Stomach (tissue), 8 donors: ENCODE measurements at regions not wholly inside any gene's neighbourhood (a gene's known extent, or its start where the extent isn't known, plus 50 kb on each side); places are given as distances from the start of the nearest gene placed in this dataset.
"Not testable (repeated sequence)": the region's sequence is repeated elsewhere in the genome, so short reads cannot be mapped to it uniquely, and the experiment has no call there.

Experiments used
- DNase-seq, 2 donors: peaks; one replicate each; pipeline versions ENCODE4 v3.0.0 to v3.0.0-alpha.2; 2013 to 2019
- H3K27ac ChIP-seq, 5 donors: fragments of 200-600 bp in 4 of 5; sonication (generic) in 4 of 5; one replicate each; pipeline ENCODE4 v1.5.1; 2013 to 2019; ENCODE audit warnings: mild to moderate bottlenecking in 1 of 5, moderate library complexity in 1 of 5
- H3K27me3 ChIP-seq, 3 donors: fragments of 200-600 bp; sonication (generic); one replicate each; pipeline ENCODE4 v1.5.1; 2017 to 2019; ENCODE audit warnings: mixed run types in 1 of 3
- H3K36me3 ChIP-seq, 4 donors: fragments of 200-600 bp; sonication (generic); 1 replicate in 3 of 4; 2 replicates in 1 of 4; pipeline ENCODE4 v1.5.1; 2016 to 2019
- H3K4me1 ChIP-seq, 4 donors: fragments of 200-600 bp; sonication (generic); one replicate each; pipeline ENCODE4 v1.5.1; 2016 to 2019
- H3K4me3 ChIP-seq, 4 donors: fragments of 200-600 bp; sonication (generic) in 3 of 4; one replicate each; pipeline ENCODE4 v1.5.1; 2016 to 2019; ENCODE audit warnings: mild to moderate bottlenecking in 1 of 4
- H3K9me3 ChIP-seq, 4 donors: fragments of 200-600 bp; sonication (generic); one replicate each; pipeline ENCODE4 v1.5.1; 2016 to 2019
- EP300 ChIP-seq: sonication (generic); formaldehyde crosslinking; IDR thresholded peaks from one replicate; pipeline ENCODE4 v1.6.1; 2017; ENCODE audit warnings: antibody characterized with exemption
- POLR2A ChIP-seq, 4 donors: fragments of 450-650 bp; IDR thresholded peaks; one replicate each; pipeline ENCODE4 v1.6.1; 2016; ENCODE audit warnings: antibody characterized with exemption in 4 of 4, control low read depth in 2 of 4, mild to moderate bottlenecking in 1 of 4, moderate library complexity in 1 of 4
- POLR2AphosphoS5 ChIP-seq, 3 donors: sonication (generic); formaldehyde crosslinking; IDR thresholded peaks; one replicate each; pipeline ENCODE4 v1.6.1; 2016; ENCODE audit warnings: antibody characterized with exemption in 3 of 3
- WGBS, 5 donors: extraction: QIAGEN DNeasy Blood & Tissue Kit in 3 of 5; methylation state at CpG; one replicate each; pipeline versions ENCODE4 v1.1.5 to v1.1.7; 2013 to 2018; 5-methylcytosine and 5-hydroxymethylcytosine counted together
- intact Hi-C: fragments of 100-400 bp; cut with DNase I; formaldehyde crosslinking; loops from one replicate; pipeline ENCODE4 v1.15.1; 2023; ENCODE audit warnings: low total_unique reads
- TF ChIP-seq, protein P1 (sequence below), 7 experiments: fragments of 450-650 bp in 4 of 7; fragments of 200-600 bp in 3 of 7; sonication (generic) in 3 of 7; IDR thresholded peaks; one replicate each; pipeline ENCODE4 v1.5.1; 2016 to 2019; ENCODE audit warnings: antibody characterized with exemption in 7 of 7, control low read depth in 2 of 7, mild to moderate bottlenecking in 1 of 7
- donor health status: healthy with polysubstance abuse.
- donor health status: Bipolar disorder and iron deficiency.
- donor health status: healthy.

DNA sequence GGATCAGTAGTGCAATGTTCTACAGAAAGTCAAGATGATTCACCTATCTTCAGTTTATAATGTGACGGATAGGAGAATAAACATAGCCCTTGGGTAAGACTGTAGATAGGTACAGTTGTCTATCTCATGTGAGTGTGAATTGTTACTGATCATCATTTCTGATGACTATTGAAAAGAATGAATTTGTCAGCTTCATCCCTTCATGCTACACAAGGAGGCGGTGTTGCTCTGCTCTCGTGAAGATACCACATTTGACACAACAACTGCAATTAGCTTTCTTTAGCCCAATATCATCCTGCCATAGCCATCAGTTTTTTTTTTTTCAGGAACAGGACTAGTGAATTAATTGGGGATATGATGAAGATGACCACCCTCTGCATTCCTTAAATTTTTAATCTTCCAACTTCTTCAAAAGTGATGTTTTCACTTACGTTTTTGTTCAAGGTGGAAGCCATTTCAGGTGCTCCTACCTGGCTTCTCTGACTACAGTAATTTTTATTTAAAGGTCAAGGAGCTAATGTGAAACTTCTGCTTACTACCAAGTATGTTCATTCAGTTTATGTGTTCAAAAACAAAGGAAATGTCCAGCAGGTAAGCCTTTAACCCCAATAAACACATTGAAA lies 152.9 kb upstream of the MOCS2 start:
- H3K36me3 ChIP-seq, result no peaks in the 10 kb centered on the region
- no peaks in the 10 kb centered on the region for H3K9me3 ChIP-seq
- H3K27ac ChIP-seq, result no peak overlapping the region
- TF ChIP-seq, protein P1, sequence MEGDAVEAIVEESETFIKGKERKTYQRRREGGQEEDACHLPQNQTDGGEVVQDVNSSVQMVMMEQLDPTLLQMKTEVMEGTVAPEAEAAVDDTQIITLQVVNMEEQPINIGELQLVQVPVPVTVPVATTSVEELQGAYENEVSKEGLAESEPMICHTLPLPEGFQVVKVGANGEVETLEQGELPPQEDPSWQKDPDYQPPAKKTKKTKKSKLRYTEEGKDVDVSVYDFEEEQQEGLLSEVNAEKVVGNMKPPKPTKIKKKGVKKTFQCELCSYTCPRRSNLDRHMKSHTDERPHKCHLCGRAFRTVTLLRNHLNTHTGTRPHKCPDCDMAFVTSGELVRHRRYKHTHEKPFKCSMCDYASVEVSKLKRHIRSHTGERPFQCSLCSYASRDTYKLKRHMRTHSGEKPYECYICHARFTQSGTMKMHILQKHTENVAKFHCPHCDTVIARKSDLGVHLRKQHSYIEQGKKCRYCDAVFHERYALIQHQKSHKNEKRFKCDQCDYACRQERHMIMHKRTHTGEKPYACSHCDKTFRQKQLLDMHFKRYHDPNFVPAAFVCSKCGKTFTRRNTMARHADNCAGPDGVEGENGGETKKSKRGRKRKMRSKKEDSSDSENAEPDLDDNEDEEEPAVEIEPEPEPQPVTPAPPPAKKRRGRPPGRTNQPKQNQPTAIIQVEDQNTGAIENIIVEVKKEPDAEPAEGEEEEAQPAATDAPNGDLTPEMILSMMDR (IDR thresholded peaks at IDR 0.05), result peak in 3 of 7 experiments; percentile 16 to 35 (median 35)
- no peak for TF ChIP-seq POLR2A (IDR thresholded peaks at IDR 0.05)
- no peak for TF ChIP-seq POLR2AphosphoS5 (IDR thresholded peaks at IDR 0.05)
- no peaks in the 10 kb centered on the region for H3K27me3 ChIP-seq
- intact Hi-C loops, result loop anchor here (10.0 kb wide), 1 partner anchor 962 kb away; no protein-coding TSS in a partner anchor
- DNase-seq, result peak; percentile 27 to 33
- no peak overlapping the region for H3K4me3 ChIP-seq
- WGBS, 5 donors, result 81 to 87% (median 85%) methylated on average over 4 of the region's 4 CpGs
- no peaks in the 10 kb centered on the region for H3K4me1 ChIP-seq

DNA sequence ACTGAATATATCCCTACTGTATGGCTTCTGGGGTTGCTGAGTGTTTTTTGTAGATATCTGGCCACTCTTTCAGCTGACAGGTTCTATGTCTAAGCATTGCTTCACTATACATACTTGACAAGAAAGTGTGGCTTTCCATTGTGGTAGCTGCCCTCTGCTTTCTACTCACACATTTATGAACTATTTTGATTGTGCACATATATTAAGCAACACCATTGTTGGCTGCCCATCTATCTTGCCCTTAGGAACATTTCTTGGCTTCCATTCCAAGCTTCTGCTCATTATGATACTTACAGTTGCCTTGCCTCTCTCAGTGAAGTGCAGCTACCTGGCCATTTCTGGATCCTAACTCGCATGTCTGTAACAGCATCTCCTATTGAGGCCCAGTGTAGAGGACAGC lies 153.6 kb upstream of the MOCS2 start:
- DNase-seq, result no peak
- TF ChIP-seq POLR2AphosphoS5 (IDR thresholded peaks at IDR 0.05) (no peak), POLR2A (IDR thresholded peaks at IDR 0.05) (no peak), EP300 (no peak)
- TF ChIP-seq, protein P1 (IDR thresholded peaks at IDR 0.05), result no peak
- Histone ChIP-seq H3K9me3 (peaks cover 0 to 6% (median 0%) of the 10 kb centered on the region in 4 donors), H3K4me3 (no peak overlapping the region), H3K27ac (no peak overlapping the region), H3K36me3 (no peaks in the 10 kb centered on the region), H3K4me1 (no peaks in the 10 kb centered on the region), H3K27me3 (no peaks in the 10 kb centered on the region)
- 96 to 100% (median 100%) methylated on average over 1 of the region's 1 CpG for WGBS, 5 donors
- intact Hi-C loops, result loop anchor here (10.0 kb wide), 1 partner anchor 962 kb away; no protein-coding TSS in a partner anchor

DNA sequence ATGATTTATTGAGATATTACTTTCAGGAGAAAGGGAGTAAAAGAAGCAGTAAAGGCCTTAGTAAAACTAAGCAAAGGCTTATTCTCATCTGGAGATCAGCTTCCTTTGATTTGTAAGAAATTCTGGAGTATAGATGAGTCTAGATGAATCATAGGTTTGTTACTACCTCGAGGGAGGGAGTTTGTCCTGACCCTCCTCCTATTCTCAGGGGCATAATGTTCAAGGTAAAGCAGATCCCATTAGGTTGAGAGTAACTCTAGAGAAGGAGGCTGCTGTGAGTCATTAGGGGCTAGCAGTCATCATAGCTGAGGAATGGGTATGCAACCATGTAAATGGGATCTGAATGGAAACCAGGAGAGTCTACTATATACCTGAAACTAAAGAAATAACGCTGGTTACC lies 155.5 kb upstream of the MOCS2 start:
- WGBS, 5 donors, result 59 to 74% (median 61%) methylated on average over 2 of the region's 2 CpGs
- Histone ChIP-seq H3K27me3 (no peaks in the 10 kb centered on the region), H3K27ac (no peak overlapping the region), H3K4me3 (no peak overlapping the region), H3K9me3 (peaks cover 0 to 8% (median 0%) of the 10 kb centered on the region in 4 donors), H3K4me1 (no peaks in the 10 kb centered on the region), H3K36me3 (no peaks in the 10 kb centered on the region)
- no peak for TF ChIP-seq POLR2A (IDR thresholded peaks at IDR 0.05)
- no peak for TF ChIP-seq EP300
- TF ChIP-seq, protein P1 (IDR thresholded peaks at IDR 0.05), result no peak
- TF ChIP-seq POLR2AphosphoS5 (IDR thresholded peaks at IDR 0.05), result no peak
- intact Hi-C loops, result loop anchor here (10.0 kb wide), 1 partner anchor 960 kb away; no protein-coding TSS in a partner anchor
- DNase-seq, result no peak

DNA sequence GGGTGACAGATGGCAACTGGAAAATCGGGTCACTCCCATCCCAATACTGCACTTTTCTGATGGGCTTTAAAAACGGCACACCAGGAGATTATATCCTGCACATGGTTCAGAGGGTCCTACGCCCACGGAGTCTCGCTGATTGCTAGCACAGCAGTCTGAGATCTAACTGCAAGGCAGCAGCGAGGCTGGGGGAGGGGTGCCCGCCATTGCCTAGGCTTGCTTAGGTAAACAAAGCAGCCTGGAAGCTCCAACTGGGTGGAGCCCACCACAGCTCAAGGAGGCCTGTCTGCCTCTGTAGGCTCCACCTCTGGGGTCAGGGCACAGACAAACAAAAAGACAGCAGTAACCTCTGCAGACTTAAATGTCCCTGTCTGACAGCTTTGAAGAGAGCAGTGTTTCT lies 158.7 kb upstream of the MOCS2 start:
- H3K36me3 ChIP-seq, H3K4me1 ChIP-seq, H3K27ac ChIP-seq, H3K27me3 ChIP-seq, DNase-seq, H3K4me3 ChIP-seq, H3K9me3 ChIP-seq: not testable (repeated sequence)
- 81 to 97% (median 90%) methylated on average over 4 to 7 of the region's 7 CpGs for WGBS, 5 donors
- intact Hi-C loops, result loop anchor here (10.0 kb wide), 1 partner anchor 957 kb away; no protein-coding TSS in a partner anchor

DNA sequence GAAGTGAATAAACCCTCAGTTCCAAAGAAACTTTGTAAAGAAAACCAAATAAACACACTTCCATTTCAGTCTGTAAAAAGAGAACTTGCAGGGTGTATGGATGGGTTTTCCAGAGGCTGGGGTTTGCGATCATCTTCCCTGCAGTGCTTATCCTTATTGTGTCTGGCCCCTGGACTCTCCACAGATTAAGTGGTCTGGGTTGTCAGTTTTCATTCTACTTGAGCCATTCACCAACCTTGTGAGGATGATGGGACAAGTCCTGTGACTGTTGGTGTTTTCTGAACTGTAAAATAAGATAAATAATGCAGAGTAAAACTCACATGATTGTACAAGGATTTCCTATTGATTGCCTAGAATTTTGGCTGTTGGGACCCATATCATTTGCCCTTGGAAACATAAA lies 166.1 kb upstream of the MOCS2 start:
- TF ChIP-seq POLR2A (IDR thresholded peaks at IDR 0.05), result no peak
- no peak for TF ChIP-seq EP300
- TF ChIP-seq POLR2AphosphoS5 (IDR thresholded peaks at IDR 0.05), result no peak
- TF ChIP-seq, protein P1 (IDR thresholded peaks at IDR 0.05), result no peak
- DNase-seq, result no peak
- 63 to 94% (median 88%) methylated on average over 1 of the region's 1 CpG for WGBS, 5 donors
- H3K27me3 ChIP-seq, result no peaks in the 10 kb centered on the region
- H3K4me3 ChIP-seq, result no peak overlapping the region
- H3K9me3 ChIP-seq, result no peaks in the 10 kb centered on the region
- intact Hi-C loops, result no loop called here
- no peak overlapping the region for H3K27ac ChIP-seq
- no peaks in the 10 kb centered on the region for H3K36me3 ChIP-seq
- H3K4me1 ChIP-seq, result no peaks in the 10 kb centered on the region
